GM23338 (cell line): ENCODE measurements at regions not wholly inside any gene's neighbourhood (a gene's known extent, or its start where the extent isn't known, plus 50 kb on each side); places are given as distances from the start of the nearest gene placed in this dataset.

Experiments used
- CREB1 ChIP-seq: fragments of 250-450 bp; sonication (Bioruptor Pico); IDR thresholded peaks from 2 replicates; pipeline ENCODE4 v1.5.0; 2020; ENCODE audit warnings: low read depth, mild to moderate bottlenecking, moderate library complexity
- EZH2 ChIP-seq: fragments of 200-600 bp; sonication (generic); IDR thresholded peaks from one replicate; pipeline ENCODE4 v1.8.0; 2017; ENCODE audit warnings: antibody characterized with exemption, mild to moderate bottlenecking, low read depth; ENCODE audit not compliant: unreplicated experiment
- EZH2phosphoT487 ChIP-seq: fragments of 200-600 bp; sonication (generic); IDR thresholded peaks from one replicate; pipeline ENCODE4 v1.8.1; 2018; ENCODE audit warnings: antibody characterized with exemption; ENCODE audit not compliant: unreplicated experiment
- JUNB ChIP-seq: IDR thresholded peaks from one replicate; pipeline ENCODE4 v1.6.1; 2016; ENCODE audit warnings: antibody characterized with exemption; ENCODE audit not compliant: unreplicated experiment
- NANOG ChIP-seq: IDR thresholded peaks from 2 replicates; pipeline ENCODE4 v1.6.1; 2016; ENCODE audit warnings: antibody characterized with exemption, borderline replicate concordance
- POLR2AphosphoS5 ChIP-seq: IDR thresholded peaks from 2 replicates; pipeline ENCODE4 v1.6.1; 2016; ENCODE audit warnings: antibody characterized with exemption, low read depth
- STAT1 ChIP-seq: IDR thresholded peaks from one replicate; pipeline ENCODE4 v1.6.1; 2016; ENCODE audit warnings: antibody characterized with exemption; ENCODE audit not compliant: unreplicated experiment
- ZNF114 ChIP-seq: fragments of 250-450 bp; sonication (Bioruptor Pico); IDR thresholded peaks from 2 replicates; pipeline ENCODE4 v1.5.0; 2020; ENCODE audit warnings: mild to moderate bottlenecking, moderate library complexity
- ZNF331 ChIP-seq: fragments of 250-450 bp; sonication (Bioruptor Pico); IDR thresholded peaks from 2 replicates; pipeline ENCODE4 v1.5.0; 2020; ENCODE audit warnings: low read depth, mild to moderate bottlenecking, moderate library complexity
- TF ChIP-seq, protein P1 (sequence below), 2 experiments: fragments of 200-600 bp in 1 of 2; sonication (generic) in 1 of 2; conservative IDR thresholded peaks; 2 replicates each; pipeline versions ENCODE4 v1.5.1 to v1.6.1; 2016 to 2017; ENCODE audit warnings: antibody characterized with exemption in 2 of 2, low read depth in 2 of 2, mild to moderate bottlenecking in 2 of 2, moderate library complexity in 1 of 2
- TF ChIP-seq, protein P2 (sequence below): IDR thresholded peaks from one replicate; pipeline ENCODE4 v1.6.1; 2018; ENCODE audit warnings: antibody characterized with exemption; ENCODE audit not compliant: unreplicated experiment
- TF ChIP-seq, protein P3 (sequence below): fragments of 250-450 bp; sonication (Bioruptor Pico); IDR thresholded peaks from 2 replicates; pipeline ENCODE4 v1.5.0; 2020; ENCODE audit warnings: mild to moderate bottlenecking, moderate library complexity
- TF ChIP-seq, protein P4 (sequence below): IDR thresholded peaks from 2 replicates; pipeline ENCODE4 v1.6.1; 2016; ENCODE audit warnings: antibody characterized with exemption

DNA sequence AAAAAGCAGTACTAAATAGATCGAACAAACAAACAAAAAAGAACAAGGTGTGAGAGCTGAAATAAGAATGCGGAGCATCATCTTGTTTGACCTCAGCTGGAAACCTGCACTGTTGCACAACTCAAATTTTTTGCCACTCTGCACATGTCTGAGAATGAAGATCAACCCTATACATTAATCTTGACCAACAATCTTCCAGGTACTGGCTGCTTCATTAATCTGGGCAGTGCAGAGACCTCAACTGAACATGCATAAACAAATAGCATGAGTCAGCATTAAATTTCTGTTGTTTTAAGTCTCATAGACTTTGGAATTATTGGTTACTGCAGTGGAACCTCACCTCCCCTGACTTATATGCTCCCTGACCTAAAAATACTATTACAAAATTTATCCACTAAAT is 114.6 kb upstream of the FTMT start:
- TF ChIP-seq EZH2 (no peak), EZH2phosphoT487 (no peak), CREB1 (CRISPR knock-in tag) (no peak), POLR2AphosphoS5 (no peak), ZNF114 (CRISPR knock-in tag) (no peak), JUNB (no peak), STAT1 (no peak), NANOG (no peak), ZNF331 (CRISPR knock-in tag) (no peak)
- TF ChIP-seq, protein P1, sequence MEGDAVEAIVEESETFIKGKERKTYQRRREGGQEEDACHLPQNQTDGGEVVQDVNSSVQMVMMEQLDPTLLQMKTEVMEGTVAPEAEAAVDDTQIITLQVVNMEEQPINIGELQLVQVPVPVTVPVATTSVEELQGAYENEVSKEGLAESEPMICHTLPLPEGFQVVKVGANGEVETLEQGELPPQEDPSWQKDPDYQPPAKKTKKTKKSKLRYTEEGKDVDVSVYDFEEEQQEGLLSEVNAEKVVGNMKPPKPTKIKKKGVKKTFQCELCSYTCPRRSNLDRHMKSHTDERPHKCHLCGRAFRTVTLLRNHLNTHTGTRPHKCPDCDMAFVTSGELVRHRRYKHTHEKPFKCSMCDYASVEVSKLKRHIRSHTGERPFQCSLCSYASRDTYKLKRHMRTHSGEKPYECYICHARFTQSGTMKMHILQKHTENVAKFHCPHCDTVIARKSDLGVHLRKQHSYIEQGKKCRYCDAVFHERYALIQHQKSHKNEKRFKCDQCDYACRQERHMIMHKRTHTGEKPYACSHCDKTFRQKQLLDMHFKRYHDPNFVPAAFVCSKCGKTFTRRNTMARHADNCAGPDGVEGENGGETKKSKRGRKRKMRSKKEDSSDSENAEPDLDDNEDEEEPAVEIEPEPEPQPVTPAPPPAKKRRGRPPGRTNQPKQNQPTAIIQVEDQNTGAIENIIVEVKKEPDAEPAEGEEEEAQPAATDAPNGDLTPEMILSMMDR (conservative IDR thresholded peaks at IDR 0.05; ENCODE audit: low read depth in 2 of 2) = no peak
- TF ChIP-seq, protein P2, sequence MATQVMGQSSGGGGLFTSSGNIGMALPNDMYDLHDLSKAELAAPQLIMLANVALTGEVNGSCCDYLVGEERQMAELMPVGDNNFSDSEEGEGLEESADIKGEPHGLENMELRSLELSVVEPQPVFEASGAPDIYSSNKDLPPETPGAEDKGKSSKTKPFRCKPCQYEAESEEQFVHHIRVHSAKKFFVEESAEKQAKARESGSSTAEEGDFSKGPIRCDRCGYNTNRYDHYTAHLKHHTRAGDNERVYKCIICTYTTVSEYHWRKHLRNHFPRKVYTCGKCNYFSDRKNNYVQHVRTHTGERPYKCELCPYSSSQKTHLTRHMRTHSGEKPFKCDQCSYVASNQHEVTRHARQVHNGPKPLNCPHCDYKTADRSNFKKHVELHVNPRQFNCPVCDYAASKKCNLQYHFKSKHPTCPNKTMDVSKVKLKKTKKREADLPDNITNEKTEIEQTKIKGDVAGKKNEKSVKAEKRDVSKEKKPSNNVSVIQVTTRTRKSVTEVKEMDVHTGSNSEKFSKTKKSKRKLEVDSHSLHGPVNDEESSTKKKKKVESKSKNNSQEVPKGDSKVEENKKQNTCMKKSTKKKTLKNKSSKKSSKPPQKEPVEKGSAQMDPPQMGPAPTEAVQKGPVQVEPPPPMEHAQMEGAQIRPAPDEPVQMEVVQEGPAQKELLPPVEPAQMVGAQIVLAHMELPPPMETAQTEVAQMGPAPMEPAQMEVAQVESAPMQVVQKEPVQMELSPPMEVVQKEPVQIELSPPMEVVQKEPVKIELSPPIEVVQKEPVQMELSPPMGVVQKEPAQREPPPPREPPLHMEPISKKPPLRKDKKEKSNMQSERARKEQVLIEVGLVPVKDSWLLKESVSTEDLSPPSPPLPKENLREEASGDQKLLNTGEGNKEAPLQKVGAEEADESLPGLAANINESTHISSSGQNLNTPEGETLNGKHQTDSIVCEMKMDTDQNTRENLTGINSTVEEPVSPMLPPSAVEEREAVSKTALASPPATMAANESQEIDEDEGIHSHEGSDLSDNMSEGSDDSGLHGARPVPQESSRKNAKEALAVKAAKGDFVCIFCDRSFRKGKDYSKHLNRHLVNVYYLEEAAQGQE = no peak
- TF ChIP-seq, protein P3, sequence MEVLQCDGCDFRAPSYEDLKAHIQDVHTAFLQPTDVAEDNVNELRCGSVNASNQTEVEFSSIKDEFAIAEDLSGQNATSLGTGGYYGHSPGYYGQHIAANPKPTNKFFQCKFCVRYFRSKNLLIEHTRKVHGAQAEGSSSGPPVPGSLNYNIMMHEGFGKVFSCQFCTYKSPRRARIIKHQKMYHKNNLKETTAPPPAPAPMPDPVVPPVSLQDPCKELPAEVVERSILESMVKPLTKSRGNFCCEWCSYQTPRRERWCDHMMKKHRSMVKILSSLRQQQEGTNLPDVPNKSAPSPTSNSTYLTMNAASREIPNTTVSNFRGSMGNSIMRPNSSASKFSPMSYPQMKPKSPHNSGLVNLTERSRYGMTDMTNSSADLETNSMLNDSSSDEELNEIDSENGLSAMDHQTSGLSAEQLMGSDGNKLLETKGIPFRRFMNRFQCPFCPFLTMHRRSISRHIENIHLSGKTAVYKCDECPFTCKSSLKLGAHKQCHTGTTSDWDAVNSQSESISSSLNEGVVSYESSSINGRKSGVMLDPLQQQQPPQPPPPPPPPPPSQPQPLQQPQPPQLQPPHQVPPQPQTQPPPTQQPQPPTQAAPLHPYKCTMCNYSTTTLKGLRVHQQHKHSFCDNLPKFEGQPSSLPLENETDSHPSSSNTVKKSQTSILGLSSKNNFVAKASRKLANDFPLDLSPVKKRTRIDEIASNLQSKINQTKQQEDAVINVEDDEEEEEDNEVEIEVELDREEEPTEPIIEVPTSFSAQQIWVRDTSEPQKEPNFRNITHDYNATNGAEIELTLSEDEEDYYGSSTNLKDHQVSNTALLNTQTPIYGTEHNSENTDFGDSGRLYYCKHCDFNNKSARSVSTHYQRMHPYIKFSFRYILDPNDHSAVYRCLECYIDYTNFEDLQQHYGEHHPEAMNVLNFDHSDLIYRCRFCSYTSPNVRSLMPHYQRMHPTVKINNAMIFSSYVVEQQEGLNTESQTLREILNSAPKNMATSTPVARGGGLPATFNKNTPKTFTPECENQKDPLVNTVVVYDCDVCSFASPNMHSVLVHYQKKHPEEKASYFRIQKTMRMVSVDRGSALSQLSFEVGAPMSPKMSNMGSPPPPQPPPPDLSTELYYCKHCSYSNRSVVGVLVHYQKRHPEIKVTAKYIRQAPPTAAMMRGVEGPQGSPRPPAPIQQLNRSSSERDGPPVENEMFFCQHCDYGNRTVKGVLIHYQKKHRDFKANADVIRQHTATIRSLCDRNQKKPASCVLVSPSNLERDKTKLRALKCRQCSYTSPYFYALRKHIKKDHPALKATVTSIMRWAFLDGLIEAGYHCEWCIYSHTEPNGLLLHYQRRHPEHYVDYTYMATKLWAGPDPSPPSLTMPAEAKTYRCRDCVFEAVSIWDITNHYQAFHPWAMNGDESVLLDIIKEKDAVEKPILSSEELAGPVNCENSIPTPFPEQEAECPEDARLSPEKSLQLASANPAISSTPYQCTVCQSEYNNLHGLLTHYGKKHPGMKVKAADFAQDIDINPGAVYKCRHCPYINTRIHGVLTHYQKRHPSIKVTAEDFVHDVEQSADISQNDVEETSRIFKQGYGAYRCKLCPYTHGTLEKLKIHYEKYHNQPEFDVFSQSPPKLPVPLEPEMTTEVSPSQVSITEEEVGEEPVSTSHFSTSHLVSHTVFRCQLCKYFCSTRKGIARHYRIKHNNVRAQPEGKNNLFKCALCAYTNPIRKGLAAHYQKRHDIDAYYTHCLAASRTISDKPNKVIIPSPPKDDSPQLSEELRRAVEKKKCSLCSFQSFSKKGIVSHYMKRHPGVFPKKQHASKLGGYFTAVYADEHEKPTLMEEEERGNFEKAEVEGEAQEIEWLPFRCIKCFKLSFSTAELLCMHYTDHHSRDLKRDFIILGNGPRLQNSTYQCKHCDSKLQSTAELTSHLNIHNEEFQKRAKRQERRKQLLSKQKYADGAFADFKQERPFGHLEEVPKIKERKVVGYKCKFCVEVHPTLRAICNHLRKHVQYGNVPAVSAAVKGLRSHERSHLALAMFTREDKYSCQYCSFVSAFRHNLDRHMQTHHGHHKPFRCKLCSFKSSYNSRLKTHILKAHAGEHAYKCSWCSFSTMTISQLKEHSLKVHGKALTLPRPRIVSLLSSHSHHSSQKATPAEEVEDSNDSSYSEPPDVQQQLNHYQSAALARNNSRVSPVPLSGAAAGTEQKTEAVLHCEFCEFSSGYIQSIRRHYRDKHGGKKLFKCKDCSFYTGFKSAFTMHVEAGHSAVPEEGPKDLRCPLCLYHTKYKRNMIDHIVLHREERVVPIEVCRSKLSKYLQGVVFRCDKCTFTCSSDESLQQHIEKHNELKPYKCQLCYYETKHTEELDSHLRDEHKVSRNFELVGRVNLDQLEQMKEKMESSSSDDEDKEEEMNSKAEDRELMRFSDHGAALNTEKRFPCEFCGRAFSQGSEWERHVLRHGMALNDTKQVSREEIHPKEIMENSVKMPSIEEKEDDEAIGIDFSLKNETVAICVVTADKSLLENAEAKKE (CRISPR knock-in tag) = no peak
- TF ChIP-seq, protein P4, sequence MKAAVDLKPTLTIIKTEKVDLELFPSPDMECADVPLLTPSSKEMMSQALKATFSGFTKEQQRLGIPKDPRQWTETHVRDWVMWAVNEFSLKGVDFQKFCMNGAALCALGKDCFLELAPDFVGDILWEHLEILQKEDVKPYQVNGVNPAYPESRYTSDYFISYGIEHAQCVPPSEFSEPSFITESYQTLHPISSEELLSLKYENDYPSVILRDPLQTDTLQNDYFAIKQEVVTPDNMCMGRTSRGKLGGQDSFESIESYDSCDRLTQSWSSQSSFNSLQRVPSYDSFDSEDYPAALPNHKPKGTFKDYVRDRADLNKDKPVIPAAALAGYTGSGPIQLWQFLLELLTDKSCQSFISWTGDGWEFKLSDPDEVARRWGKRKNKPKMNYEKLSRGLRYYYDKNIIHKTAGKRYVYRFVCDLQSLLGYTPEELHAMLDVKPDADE = no peak
